Endothelial cell of umbilical vein (primary cell): ENCODE measurements at regions not wholly inside any gene's neighbourhood (a gene's known extent, or its start where the extent isn't known, plus 50 kb on each side); places are given as distances from the start of the nearest gene placed in this dataset.

Source experiments
- BruUV-seq: library from RNA; stranded (reverse); fragments of 400-500 nt; replicated peaks from 2 replicates; lab custom pipeline; 2021; lab: Mats Ljungman, UMichigan
- CTCF ChIA-PET: fragments of 300-600, 350-600 bp; sonication (Branson Sonifier 250); formaldehyde crosslinking; loops from one replicate; lab custom pipeline; 2021; ENCODE audit warnings: antibody characterized with exemption, inconsistent platforms; lab: Charles Lee
- POLR2A ChIA-PET: fragments of 300-600, 350-600 bp; sonication (Branson Sonifier 250); formaldehyde crosslinking; loops from one replicate; lab custom pipeline; 2021; ENCODE audit warnings: antibody characterized with exemption, inconsistent platforms; lab: Charles Lee
- DNase-seq: peaks from one replicate; pipeline ENCODE4 v3.0.0-alpha.2; 2011; ENCODE audit warnings: low read depth, low spot score
- FAIRE-seq: peaks from 2 replicates; lab custom pipeline; 2011; peaks lifted over from hg19 to GRCh38; lab: Jason Lieb, UNC
- H2AFZ ChIP-seq: 2 replicates; pipeline ENCODE4 v1.6.0; 2012; ENCODE audit warnings: low read depth, low read length, control low read depth, inconsistent platforms
- H3K27ac ChIP-seq: 2 replicates; pipeline ENCODE4 v1.5.1; 2011; ENCODE audit warnings: low read depth, mild to moderate bottlenecking, control low read depth, low read length, moderate library complexity; ENCODE audit not compliant: insufficient read depth
- H3K27me3 ChIP-seq, 2 experiments: 2 replicates each; pipeline versions ENCODE4 v1.6.0 to v1.6.1; 2011; ENCODE audit warnings: low read length in 2 of 2, mixed read lengths in 1 of 2; ENCODE audit not compliant: control insufficient read depth in 2 of 2, insufficient read depth in 2 of 2
- H3K36me3 ChIP-seq, 2 experiments: 2 replicates in 1 of 2; 3 replicates in 1 of 2; pipeline ENCODE4 v1.5.1; 2011; ENCODE audit warnings: low read length in 2 of 2, mild to moderate bottlenecking in 1 of 2, moderate library complexity in 1 of 2; ENCODE audit not compliant: control insufficient read depth in 2 of 2, insufficient read depth in 2 of 2; ENCODE audit errors: extremely low read depth in 1 of 2
- H3K4me1 ChIP-seq: 3 replicates; pipeline ENCODE4 v1.5.1; 2011; ENCODE audit warnings: mild to moderate bottlenecking, low read length; ENCODE audit not compliant: control insufficient read depth, insufficient read depth; ENCODE audit errors: extremely low read depth
- H3K4me2 ChIP-seq: 2 replicates; pipeline ENCODE4 v1.6.1; 2011; ENCODE audit warnings: low read length, control low read depth, mixed read lengths; ENCODE audit not compliant: insufficient read depth
- H3K4me3 ChIP-seq, 3 experiments: fragments of 200-600 bp in 1 of 3; sonication (generic), shearing (Covaris generic) in 1 of 3; replicated peaks in 1 of 3; 2 replicates each; pipeline ENCODE4 v1.5.1; 2011 to 2016; ENCODE audit warnings: control low read depth in 3 of 3, low read length in 3 of 3, mild to moderate bottlenecking in 2 of 3, inconsistent platforms in 1 of 3, low read depth in 1 of 3, moderate library complexity in 1 of 3; ENCODE audit not compliant: insufficient read depth in 1 of 3
- H3K79me2 ChIP-seq: 2 replicates; pipeline ENCODE4 v1.6.0; 2012; ENCODE audit warnings: low read length, inconsistent platforms; ENCODE audit not compliant: control insufficient read depth, insufficient read depth
- H3K9ac ChIP-seq: replicated peaks from 2 replicates; pipeline ENCODE3; 2011; ENCODE audit warnings: low read length, control low read depth; ENCODE audit not compliant: insufficient read depth; ENCODE audit errors: extremely low read depth
- H3K9me1 ChIP-seq: replicated peaks from 3 replicates; pipeline ENCODE4 v1.6.0; 2011; ENCODE audit warnings: mild to moderate bottlenecking, low read length; ENCODE audit not compliant: control insufficient read depth, insufficient read depth; ENCODE audit errors: extremely low read depth
- H3K9me3 ChIP-seq: replicated peaks from 2 replicates; pipeline ENCODE4 v1.5.1; 2012; ENCODE audit warnings: low read length, inconsistent platforms; ENCODE audit not compliant: control insufficient read depth, insufficient read depth
- H4K20me1 ChIP-seq: replicated peaks from 2 replicates; pipeline ENCODE3; 2011; ENCODE audit warnings: mild to moderate bottlenecking, low read length; ENCODE audit not compliant: control insufficient read depth, insufficient read depth; ENCODE audit errors: extremely low read depth
- CTCF ChIP-seq, 2 donors: IDR thresholded peaks; 1 replicate in 1 of 2; 2 replicates in 1 of 2; pipeline ENCODE4 v1.5.1; 2011; ENCODE audit warnings: low read length in 2 of 2, mild to moderate bottlenecking in 2 of 2, moderate library complexity in 2 of 2, control low read depth in 1 of 2, inconsistent platforms in 1 of 2, low read depth in 1 of 2; ENCODE audit not compliant: insufficient read depth in 1 of 2; ENCODE audit errors: extremely low read depth in 1 of 2
- EZH2 ChIP-seq: IDR thresholded peaks from 2 replicates; pipeline ENCODE4 v1.6.1; 2012; ENCODE audit warnings: borderline replicate concordance, low read depth, mild to moderate bottlenecking, moderate library complexity, low read length, inconsistent platforms; ENCODE audit not compliant: severe bottlenecking
- FOS ChIP-seq: IDR thresholded peaks from 2 replicates; pipeline ENCODE4 v1.6.1; 2011; ENCODE audit warnings: mild to moderate bottlenecking, low read length, moderate library complexity, borderline replicate concordance; ENCODE audit not compliant: insufficient read depth
- JUN ChIP-seq: IDR thresholded peaks from 2 replicates; pipeline ENCODE4 v1.6.1; 2011; ENCODE audit warnings: borderline replicate concordance, low read depth; ENCODE audit not compliant: insufficient read length, insufficient read depth
- MAX ChIP-seq: IDR thresholded peaks from 2 replicates; pipeline ENCODE4 v1.6.1; 2011; ENCODE audit not compliant: insufficient read depth, insufficient read length
- POLR2AphosphoS5 ChIP-seq: IDR thresholded peaks from 2 replicates; pipeline ENCODE4 v1.6.1; 2012; ENCODE audit warnings: low read depth, mild to moderate bottlenecking, control low read depth, low read length, moderate library complexity; ENCODE audit not compliant: insufficient read depth
- dilution Hi-C: fragments of 300-500 bp; cut with MboI; formaldehyde crosslinking; loops from one replicate; pipeline ENCODE4 v1.15.0; 2019; ENCODE audit warnings: low sequenced_read_pairs; ENCODE audit not compliant: extremely low pct_ligation_motif_present
- intact Hi-C: fragments of 100-400 bp; cut with micrococcal nuclease; formaldehyde crosslinking; loops from one replicate; pipeline ENCODE4 v1.10.0; 2022

GRCh38 chr4:65033899-65034298 lies 624.6 kb upstream of the TECRL start:
- Histone ChIP-seq H3K79me2 (no peaks in the 10 kb centered on the region), H3K9me3 (no peaks in the 10 kb centered on the region), H3K27me3 (no peaks in the 10 kb centered on the region), H4K20me1 (no peaks in the 10 kb centered on the region), H3K4me1 (no peaks in the 10 kb centered on the region), H2AFZ (no peak overlapping the region), H3K36me3 (no peaks in the 10 kb centered on the region), H3K9me1 (no peaks in the 10 kb centered on the region), H3K4me2 (no peak overlapping the region), H3K27ac (no peak overlapping the region), H3K4me3 (no peak overlapping the region), H3K9ac (no peak overlapping the region)
- no TSS peak for BruUV-seq
- no peak for TF ChIP-seq EZH2
- TF ChIP-seq POLR2AphosphoS5, result no peak
- no peak for TF ChIP-seq CTCF (IDR thresholded peaks at IDR 0.05; ENCODE audit: extremely low read depth in 1 of 2, insufficient read depth in 1 of 2, low read depth in 1 of 2, low read length in 2 of 2)
- no peak for TF ChIP-seq FOS
- ChIA-PET CTCF (interaction anchor here (1.0 kb wide), 2 partner anchors 12 to 832 kb away, joined by 3 to 8 read pairs; no protein-coding TSS in a partner anchor), POLR2A (no interaction called here)
- intact Hi-C loops (no loop called here), dilution Hi-C loops (no loop called here)
- FAIRE-seq (no peak), DNase-seq (no peak)

- DNase-seq (no peak), FAIRE-seq (no peak)
- dilution Hi-C loops, result no loop called here
- no peaks in the 10 kb centered on the region for H4K20me1 ChIP-seq
- BruUV-seq, result no TSS peak
- no peak overlapping the region for H3K4me2 ChIP-seq
- TF ChIP-seq MAX (no peak), JUN (peak; percentile 15)
- no peak overlapping the region for H3K4me3 ChIP-seq
- no peaks in the 10 kb centered on the region for H3K36me3 ChIP-seq
- H3K9me3 ChIP-seq, result no peaks in the 10 kb centered on the region
- H3K9me1 ChIP-seq, result no peaks in the 10 kb centered on the region
- H3K27ac ChIP-seq, result no peak overlapping the region
- no peaks in the 10 kb centered on the region for H3K27me3 ChIP-seq
- H3K9ac ChIP-seq, result no peak overlapping the region
- intact Hi-C loops, result no loop called here
- H3K4me1 ChIP-seq, result no peaks in the 10 kb centered on the region
- POLR2A ChIA-PET, result no interaction called here
- CTCF ChIA-PET, result no interaction called here
- no peaks in the 10 kb centered on the region for H3K79me2 ChIP-seq
- no peak overlapping the region for H2AFZ ChIP-seq
Measured at GRCh38 chr4:65028592-65028991, 619.3 kb upstream of the TECRL start.
